SJCRH30 (cell line): ENCODE measurements at regions not wholly inside any gene's neighbourhood (a gene's known extent, or its start where the extent isn't known, plus 50 kb on each side); places are given as distances from the start of the nearest gene placed in this dataset.
"Not testable (repeated sequence)": the region's sequence is repeated elsewhere in the genome, so short reads cannot be mapped to it uniquely, and the experiment has no call there.

Experiments used
- DNase-seq, 2 experiments: peaks; one replicate each; pipeline ENCODE4 v3.0.0-alpha.2; 2015 to 2020
- H3K27ac ChIP-seq: fragments of 250-450 bp; sonication (Bioruptor Pico); 2 replicates; pipeline ENCODE4 v1.5.1; 2020; ENCODE audit warnings: mild to moderate bottlenecking, moderate library complexity
- H3K27me3 ChIP-seq: fragments of 250-450 bp; sonication (Bioruptor Pico); 2 replicates; pipeline ENCODE4 v1.5.1; 2020; ENCODE audit warnings: mild to moderate bottlenecking, moderate library complexity
- H3K36me3 ChIP-seq: fragments of 250-450 bp; sonication (Bioruptor Pico); 2 replicates; pipeline ENCODE4 v1.5.1; 2020; ENCODE audit warnings: mild to moderate bottlenecking, moderate library complexity
- H3K4me1 ChIP-seq: fragments of 250-450 bp; sonication (Bioruptor Pico); 2 replicates; pipeline ENCODE4 v1.5.1; 2020; ENCODE audit warnings: mild to moderate bottlenecking, moderate library complexity
- H3K4me3 ChIP-seq: fragments of 250-450 bp; sonication (Bioruptor Pico); 2 replicates; pipeline ENCODE4 v1.5.1; 2020; ENCODE audit warnings: mild to moderate bottlenecking, moderate library complexity
- H3K9me3 ChIP-seq: fragments of 250-450 bp; sonication (Bioruptor Pico); replicated peaks from 2 replicates; pipeline ENCODE4 v1.5.1; 2020; ENCODE audit warnings: mild to moderate bottlenecking, moderate library complexity

GRCh38 chr7:131943211-131943610 lies 386.8 kb upstream of the PODXL start:
- H3K27me3 ChIP-seq, result no peaks in the 10 kb centered on the region
- no peak overlapping the region for H3K4me3 ChIP-seq
- DNase-seq, result no peak
- no peaks in the 10 kb centered on the region for H3K36me3 ChIP-seq
- H3K9me3 ChIP-seq, result 0 out of 2 replicates have a peak, but pooled peaks cover 4% of the 10 kb centered on the region
- H3K4me1 ChIP-seq, result peaks cover 12% of the 10 kb centered on the region
- H3K27ac ChIP-seq, result no peak overlapping the region

GRCh38 chr7:131942287-131943150 lies 386.1 kb upstream of the PODXL start:
- Histone ChIP-seq H3K27ac (no peak overlapping the region), H3K27me3 (no peaks in the 10 kb centered on the region)

GRCh38 chr7:131941291-131941690 lies 384.9 kb upstream of the PODXL start:
- Histone ChIP-seq H3K36me3 (no peaks in the 10 kb centered on the region), H3K4me3 (no peak overlapping the region), H3K27me3 (no peaks in the 10 kb centered on the region), H3K27ac (no peak overlapping the region), H3K4me1 (peaks cover 12% of the 10 kb centered on the region), H3K9me3 (0 out of 2 replicates have a peak, but pooled peaks cover 4% of the 10 kb centered on the region)
- no peak for DNase-seq

More at GRCh38 chr7:131942287-131943150, 386.1 kb upstream of the PODXL start:
- Histone ChIP-seq H3K4me3 (no peak overlapping the region), H3K9me3 (0 out of 2 replicates have a peak, but pooled peaks cover 4% of the 10 kb centered on the region), H3K4me1 (peaks cover 12% of the 10 kb centered on the region), H3K36me3 (no peaks in the 10 kb centered on the region)
- no peak for DNase-seq

- DNase-seq, result no peak
- H3K27ac ChIP-seq, result no peak overlapping the region
- peaks cover 12% of the 10 kb centered on the region for H3K4me1 ChIP-seq
- no peaks in the 10 kb centered on the region for H3K27me3 ChIP-seq
- 0 out of 2 replicates have a peak, but pooled peaks cover 4% of the 10 kb centered on the region for H3K9me3 ChIP-seq
- H3K36me3 ChIP-seq, result no peaks in the 10 kb centered on the region
- no peak overlapping the region for H3K4me3 ChIP-seq
These were observed 384.3 kb upstream of the PODXL start for GRCh38 chr7:131940621-131941165.

- H3K9me3 ChIP-seq, H3K36me3 ChIP-seq, DNase-seq, H3K27ac ChIP-seq, H3K27me3 ChIP-seq, H3K4me3 ChIP-seq, H3K4me1 ChIP-seq: not testable (repeated sequence)
These were observed 382.4 kb upstream of the PODXL start for GRCh38 chr7:131938788-131939187.

- H3K27ac ChIP-seq, result no peak overlapping the region
- H3K27me3 ChIP-seq, result no peaks in the 10 kb centered on the region
- no peak overlapping the region for H3K4me3 ChIP-seq
- no peaks in the 10 kb centered on the region for H3K36me3 ChIP-seq
- H3K4me1 ChIP-seq, result no peaks in the 10 kb centered on the region
- 0 out of 2 replicates have a peak, but pooled peaks cover 4% of the 10 kb centered on the region for H3K9me3 ChIP-seq
- no peak for DNase-seq
These were observed 381.4 kb upstream of the PODXL start for GRCh38 chr7:131937868-131938267.

- no peak for DNase-seq
- Histone ChIP-seq H3K4me1 (no peaks in the 10 kb centered on the region), H3K27ac (no peak overlapping the region), H3K27me3 (no peaks in the 10 kb centered on the region), H3K4me3 (no peak overlapping the region), H3K36me3 (no peaks in the 10 kb centered on the region), H3K9me3 (no peaks in the 10 kb centered on the region)
These were observed 378.8 kb upstream of the PODXL start for GRCh38 chr7:131935180-131935579.

- Histone ChIP-seq H3K9me3 (no peaks in the 10 kb centered on the region), H3K27ac (no peak overlapping the region), H3K4me3 (no peak overlapping the region), H3K27me3 (no peaks in the 10 kb centered on the region), H3K36me3 (no peaks in the 10 kb centered on the region), H3K4me1 (no peaks in the 10 kb centered on the region)
- DNase-seq, result no peak
These were observed 378.0 kb upstream of the PODXL start for GRCh38 chr7:131934452-131934851.

- Histone ChIP-seq H3K27me3 (no peaks in the 10 kb centered on the region), H3K27ac (no peak overlapping the region), H3K4me1 (no peaks in the 10 kb centered on the region), H3K9me3 (no peaks in the 10 kb centered on the region), H3K36me3 (no peaks in the 10 kb centered on the region), H3K4me3 (no peak overlapping the region)
- DNase-seq, result no peak
These were observed 377.4 kb upstream of the PODXL start for GRCh38 chr7:131933751-131934289.

GRCh38 chr7:131933219-131933618 lies 376.8 kb upstream of the PODXL start:
- H3K9me3 ChIP-seq, DNase-seq, H3K27me3 ChIP-seq, H3K4me1 ChIP-seq, H3K4me3 ChIP-seq, H3K36me3 ChIP-seq, H3K27ac ChIP-seq: not testable (repeated sequence)

- no peak for DNase-seq
- no peaks in the 10 kb centered on the region for H3K9me3 ChIP-seq
- no peak overlapping the region for H3K27ac ChIP-seq
- no peaks in the 10 kb centered on the region for H3K4me1 ChIP-seq
- no peaks in the 10 kb centered on the region for H3K27me3 ChIP-seq
- no peak overlapping the region for H3K4me3 ChIP-seq
- H3K36me3 ChIP-seq, result no peaks in the 10 kb centered on the region
These were observed 375.8 kb upstream of the PODXL start for GRCh38 chr7:131932271-131932670.

- Histone ChIP-seq H3K36me3 (no peaks in the 10 kb centered on the region), H3K27ac (no peak overlapping the region), H3K9me3 (no peaks in the 10 kb centered on the region), H3K4me3 (no peak overlapping the region), H3K27me3 (no peaks in the 10 kb centered on the region), H3K4me1 (no peaks in the 10 kb centered on the region)
- DNase-seq, result peak in 1 of 2 experiments; percentile 29
These were observed 374.9 kb upstream of the PODXL start for GRCh38 chr7:131931370-131931769.

GRCh38 chr7:131929632-131930031 lies 373.2 kb upstream of the PODXL start:
- peaks cover 1% of the 10 kb centered on the region; the same call in 1 of the 2 replicates for H3K9me3 ChIP-seq
- H3K27me3 ChIP-seq, result no peaks in the 10 kb centered on the region
- H3K36me3 ChIP-seq, result no peaks in the 10 kb centered on the region
- H3K4me3 ChIP-seq, result no peak overlapping the region
- no peak for DNase-seq
- H3K27ac ChIP-seq, result no peak overlapping the region
- H3K4me1 ChIP-seq, result peaks cover 2% of the 10 kb centered on the region; the same call in 1 of the 2 replicates

- Histone ChIP-seq H3K27ac (no peak overlapping the region), H3K36me3 (no peaks in the 10 kb centered on the region)
These were observed 371.5 kb upstream of the PODXL start for GRCh38 chr7:131927770-131928423.

GRCh38 chr7:131925636-131926035 lies 369.2 kb upstream of the PODXL start:
- H3K27me3 ChIP-seq, result no peaks in the 10 kb centered on the region
- DNase-seq, result no peak
- peaks cover 5% of the 10 kb centered on the region; the same call in 1 of the 2 replicates for H3K4me1 ChIP-seq
- no peaks in the 10 kb centered on the region for H3K36me3 ChIP-seq
- no peak overlapping the region for H3K27ac ChIP-seq
- H3K4me3 ChIP-seq, result no peak overlapping the region
- peaks cover 3% of the 10 kb centered on the region; the same call in 1 of the 2 replicates for H3K9me3 ChIP-seq

More at GRCh38 chr7:131927770-131928423, 371.5 kb upstream of the PODXL start:
- no peak for DNase-seq
- Histone ChIP-seq H3K9me3 (peaks cover 3% of the 10 kb centered on the region; the same call in 1 of the 2 replicates), H3K4me3 (no peak overlapping the region), H3K4me1 (peaks cover 5% of the 10 kb centered on the region; the same call in 1 of the 2 replicates), H3K27me3 (no peaks in the 10 kb centered on the region)
